Thyroid gland (tissue), 4 donors: ENCODE measurements at regions not wholly inside any gene's neighbourhood (a gene's known extent, or its start where the extent isn't known, plus 50 kb on each side); places are given as distances from the start of the nearest gene placed in this dataset.

Source experiments
- DNase-seq, 2 donors: peaks; one replicate each; pipeline ENCODE4 v3.0.0-alpha.2; 2019
- H3K27ac ChIP-seq, 3 donors: fragments of 200-600 bp; sonication (generic); 1 replicate in 2 of 3; 2 replicates in 1 of 3; pipeline ENCODE4 v1.5.1; 2016 to 2019; ENCODE audit warnings: mild to moderate bottlenecking in 1 of 3, moderate library complexity in 1 of 3
- H3K27me3 ChIP-seq: fragments of 200-600 bp; sonication (generic); one replicate; pipeline ENCODE4 v1.5.1; 2019
- H3K36me3 ChIP-seq, 2 donors: fragments of 200-600 bp; sonication (generic); one replicate each; pipeline ENCODE4 v1.5.1; 2016 to 2019
- H3K4me1 ChIP-seq, 2 donors: fragments of 200-600 bp; sonication (generic); one replicate each; pipeline ENCODE4 v1.5.1; 2017 to 2019
- H3K4me3 ChIP-seq, 3 donors: fragments of 200-600 bp; sonication (generic); replicated peaks in 1 of 3; 1 replicate in 2 of 3; 2 replicates in 1 of 3; pipeline ENCODE4 v1.5.1; 2016; ENCODE audit warnings: mild to moderate bottlenecking in 1 of 3
- H3K9me3 ChIP-seq: fragments of 200-600 bp; sonication (generic); one replicate; pipeline ENCODE4 v1.5.1; 2017
- CTCF ChIP-seq, 6 experiments: fragments of 200-600 bp in 3 of 6; fragments of 450-650 bp in 3 of 6; sonication (generic) in 3 of 6; IDR thresholded peaks; one replicate each; pipeline ENCODE4 v1.5.1; 2016 to 2019; ENCODE audit warnings: antibody characterized with exemption in 6 of 6, mild to moderate bottlenecking in 2 of 6, inconsistent platforms in 1 of 6, moderate library complexity in 1 of 6
- POLR2A ChIP-seq, 2 donors: fragments of 450-650 bp; IDR thresholded peaks; one replicate each; pipeline ENCODE4 v1.6.1; 2017; ENCODE audit warnings: antibody characterized with exemption in 2 of 2, mild to moderate bottlenecking in 2 of 2, moderate library complexity in 1 of 2
- WGBS, 2 donors: methylation state at CpG; one replicate each; pipeline ENCODE4 v1.1.5; 2017; 5-methylcytosine and 5-hydroxymethylcytosine counted together
- intact Hi-C: fragments of 100-400 bp; cut with DNase I; formaldehyde crosslinking; loops from one replicate; pipeline ENCODE4 v1.15.1; 2023

- WGBS, 2 donors: 89 to 91% methylated on average over 6 of the region's 6 CpGs
- Histone ChIP-seq H3K27ac (no peak overlapping the region), H3K9me3 (no peaks in the 10 kb centered on the region), H3K27me3 (no peaks in the 10 kb centered on the region), H3K36me3 (no peaks in the 10 kb centered on the region), H3K4me3 (no peak overlapping the region), H3K4me1 (no peaks in the 10 kb centered on the region)
- DNase-seq: no peak
- intact Hi-C loops: no loop called here
- TF ChIP-seq CTCF (IDR thresholded peaks at IDR 0.05) (no peak), POLR2A (IDR thresholded peaks at IDR 0.05) (no peak)
These were observed 203.3 kb upstream of the CRY1 start for GRCh38 chr12:107296681-107297089.

- intact Hi-C loops: no loop called here
These were observed 209.4 kb upstream of the CRY1 start for GRCh38 chr12:107302649-107303341.

GRCh38 chr12:107304588-107305532, 211.5 kb upstream of the CRY1 start:
- TF ChIP-seq POLR2A (IDR thresholded peaks at IDR 0.05): no peak
- TF ChIP-seq CTCF (IDR thresholded peaks at IDR 0.05): no peak
- intact Hi-C loops: no loop called here
- no peak overlapping the region for H3K27ac ChIP-seq
- no peaks in the 10 kb centered on the region for H3K9me3 ChIP-seq
- H3K4me1 ChIP-seq: no peaks in the 10 kb centered on the region
- WGBS, 2 donors: 92 to 98% methylated on average over 2 of the region's 2 CpGs
- H3K36me3 ChIP-seq: no peaks in the 10 kb centered on the region
- no peaks in the 10 kb centered on the region for H3K27me3 ChIP-seq
- no peak overlapping the region for H3K4me3 ChIP-seq
- no peak for DNase-seq

More at GRCh38 chr12:107302649-107303341, 209.4 kb upstream of the CRY1 start:
- TF ChIP-seq POLR2A (IDR thresholded peaks at IDR 0.05): no peak
- no peak for TF ChIP-seq CTCF (IDR thresholded peaks at IDR 0.05)
- 84 to 93% methylated on average over 2 of the region's 2 CpGs for WGBS, 2 donors
- DNase-seq: no peak
- H3K4me3 ChIP-seq: no peak overlapping the region
- no peaks in the 10 kb centered on the region for H3K27me3 ChIP-seq
- H3K36me3 ChIP-seq: no peaks in the 10 kb centered on the region
- H3K4me1 ChIP-seq: no peaks in the 10 kb centered on the region
- H3K9me3 ChIP-seq: no peaks in the 10 kb centered on the region
- no peak overlapping the region for H3K27ac ChIP-seq

GRCh38 chr12:107306141-107306659, 212.9 kb upstream of the CRY1 start:
- Histone ChIP-seq H3K27me3 (no peaks in the 10 kb centered on the region), H3K27ac (no peak overlapping the region), H3K4me3 (no peak overlapping the region), H3K9me3 (no peaks in the 10 kb centered on the region), H3K4me1 (no peaks in the 10 kb centered on the region), H3K36me3 (no peaks in the 10 kb centered on the region)
- WGBS, 2 donors: 60 to 66% methylated on average over 5 of the region's 5 CpGs
- TF ChIP-seq CTCF (IDR thresholded peaks at IDR 0.05): no peak
- TF ChIP-seq POLR2A (IDR thresholded peaks at IDR 0.05): no peak
- no peak for DNase-seq
- intact Hi-C loops: no loop called here

- no peaks in the 10 kb centered on the region for H3K27me3 ChIP-seq
- no peaks in the 10 kb centered on the region for H3K4me1 ChIP-seq
- no peak for TF ChIP-seq CTCF (IDR thresholded peaks at IDR 0.05)
- no peak for TF ChIP-seq POLR2A (IDR thresholded peaks at IDR 0.05)
- H3K4me3 ChIP-seq: no peak overlapping the region
- H3K36me3 ChIP-seq: no peaks in the 10 kb centered on the region
- DNase-seq: no peak
- intact Hi-C loops: no loop called here
- H3K27ac ChIP-seq: no peak overlapping the region
- H3K9me3 ChIP-seq: no peaks in the 10 kb centered on the region
These were observed 215.0 kb upstream of the CRY1 start for GRCh38 chr12:107308310-107308709.
